SU-DHL-6 (cell line): ENCODE measurements at regions not wholly inside any gene's neighbourhood (a gene's known extent, or its start where the extent isn't known, plus 50 kb on each side); places are given as distances from the start of the nearest gene placed in this dataset.

Experiments used
- CTCF ChIP-seq: fragments of 200-600 bp; sonication (generic); IDR thresholded peaks from one replicate; pipeline ENCODE4 v1.5.1; 2017; ENCODE audit warnings: antibody characterized with exemption, mild to moderate bottlenecking, low read length, moderate library complexity; ENCODE audit not compliant: insufficient read depth, poor library complexity, severe bottlenecking
- EZH2phosphoT487 ChIP-seq: fragments of 200-600 bp; sonication (generic), shearing (Covaris generic); conservative IDR thresholded peaks from 2 replicates; pipeline ENCODE4 v1.6.1; 2018; ENCODE audit warnings: mild to moderate bottlenecking, antibody characterized with exemption, low read length, moderate library complexity, mixed read lengths

- TF ChIP-seq CTCF (no peak), EZH2phosphoT487 (no peak)
Observed at GRCh38 chr2:121860033-121860757, 104.7 kb downstream of the TSN start.
